ENCODE measurements at regions not wholly inside any gene's neighbourhood (a gene's known extent, or its start where the extent isn't known, plus 50 kb on each side); places are given as distances from the start of the nearest gene placed in this dataset.

DNA sequence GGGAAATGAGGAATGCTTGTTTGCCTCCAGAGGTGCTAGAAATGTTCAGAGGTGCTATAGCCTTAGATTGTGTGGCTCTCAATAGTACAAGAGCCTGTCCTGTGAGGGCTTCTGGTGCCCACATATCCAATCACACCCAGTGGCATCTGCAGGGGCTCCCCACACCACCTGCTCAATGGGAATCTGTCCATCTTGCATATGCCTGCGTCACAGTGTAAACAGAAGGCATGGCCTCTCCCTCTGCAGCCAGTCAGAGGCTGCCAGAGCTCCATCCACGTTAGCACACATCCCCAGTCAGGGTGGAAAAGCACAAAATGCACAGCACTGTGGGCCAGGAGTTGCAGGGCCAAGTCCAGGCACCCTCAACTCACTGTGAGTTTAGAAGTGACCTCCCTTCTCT lies 113.6 kb upstream of the GRIK3 start:
- no peak for DNase-seq (ENCODE audit: low spot score)
- TF ChIP-seq, protein P1, sequence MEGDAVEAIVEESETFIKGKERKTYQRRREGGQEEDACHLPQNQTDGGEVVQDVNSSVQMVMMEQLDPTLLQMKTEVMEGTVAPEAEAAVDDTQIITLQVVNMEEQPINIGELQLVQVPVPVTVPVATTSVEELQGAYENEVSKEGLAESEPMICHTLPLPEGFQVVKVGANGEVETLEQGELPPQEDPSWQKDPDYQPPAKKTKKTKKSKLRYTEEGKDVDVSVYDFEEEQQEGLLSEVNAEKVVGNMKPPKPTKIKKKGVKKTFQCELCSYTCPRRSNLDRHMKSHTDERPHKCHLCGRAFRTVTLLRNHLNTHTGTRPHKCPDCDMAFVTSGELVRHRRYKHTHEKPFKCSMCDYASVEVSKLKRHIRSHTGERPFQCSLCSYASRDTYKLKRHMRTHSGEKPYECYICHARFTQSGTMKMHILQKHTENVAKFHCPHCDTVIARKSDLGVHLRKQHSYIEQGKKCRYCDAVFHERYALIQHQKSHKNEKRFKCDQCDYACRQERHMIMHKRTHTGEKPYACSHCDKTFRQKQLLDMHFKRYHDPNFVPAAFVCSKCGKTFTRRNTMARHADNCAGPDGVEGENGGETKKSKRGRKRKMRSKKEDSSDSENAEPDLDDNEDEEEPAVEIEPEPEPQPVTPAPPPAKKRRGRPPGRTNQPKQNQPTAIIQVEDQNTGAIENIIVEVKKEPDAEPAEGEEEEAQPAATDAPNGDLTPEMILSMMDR (IDR thresholded peaks at IDR 0.05; ENCODE audit: borderline replicate concordance, control extremely low read depth, extremely low read depth, insufficient read depth, missing control alignments), result no peak
- in situ Hi-C loops (cut with MboI; ENCODE audit: low sequenced_read_pairs, unreplicated experiment), result no loop called here

DNA sequence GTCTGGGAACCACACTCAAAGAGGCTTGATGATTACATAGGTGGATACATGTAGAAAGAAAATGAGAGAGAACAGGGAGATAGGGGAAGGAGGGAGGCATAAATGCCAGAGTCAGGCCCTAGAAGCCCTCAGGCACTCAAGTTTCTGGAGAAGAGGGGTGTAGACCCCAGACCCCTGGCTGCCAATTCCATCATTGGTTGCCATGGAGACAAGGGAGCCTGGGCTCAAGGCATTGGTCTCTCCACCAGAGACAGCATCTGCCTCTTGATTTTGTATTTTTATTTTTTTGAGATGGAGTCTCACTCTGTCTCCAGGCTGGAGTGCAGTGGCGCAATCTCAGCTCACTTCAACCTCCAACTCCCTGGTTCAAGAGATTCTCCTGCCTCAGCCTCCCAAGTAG lies 114.3 kb upstream of the GRIK3 start:
- in situ Hi-C loops (cut with MboI; ENCODE audit: low sequenced_read_pairs, unreplicated experiment), result no loop called here
- TF ChIP-seq, protein P1 (IDR thresholded peaks at IDR 0.05; ENCODE audit: borderline replicate concordance, control extremely low read depth, extremely low read depth, insufficient read depth, missing control alignments), result no peak
- DNase-seq (ENCODE audit: low spot score), result no peak

DNA sequence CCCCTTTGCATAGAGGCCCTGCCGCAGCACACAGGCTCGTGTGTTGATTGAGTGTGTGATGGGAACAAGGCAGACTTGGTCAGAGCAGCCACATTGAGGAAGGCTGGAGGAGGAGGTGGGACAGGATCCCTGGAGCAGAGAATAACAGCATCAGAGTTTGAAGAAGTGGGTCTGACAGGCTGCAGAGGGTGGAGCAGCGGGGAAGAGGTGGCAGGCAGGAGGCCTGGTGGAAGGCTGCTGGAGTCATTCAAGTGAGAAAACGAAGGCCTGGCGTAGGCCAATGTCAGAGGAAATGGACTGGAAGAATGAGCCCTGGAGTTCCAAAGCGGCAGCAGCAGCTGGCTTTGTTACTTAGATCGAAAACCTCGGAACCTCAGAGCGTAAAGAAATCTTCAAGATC lies 115.0 kb upstream of the GRIK3 start:
- TF ChIP-seq, protein P1 (IDR thresholded peaks at IDR 0.05; ENCODE audit: borderline replicate concordance, control extremely low read depth, extremely low read depth, insufficient read depth, missing control alignments), result no peak
- in situ Hi-C loops (cut with MboI; ENCODE audit: low sequenced_read_pairs, unreplicated experiment), result no loop called here
- DNase-seq (ENCODE audit: low spot score), result no peak

DNA sequence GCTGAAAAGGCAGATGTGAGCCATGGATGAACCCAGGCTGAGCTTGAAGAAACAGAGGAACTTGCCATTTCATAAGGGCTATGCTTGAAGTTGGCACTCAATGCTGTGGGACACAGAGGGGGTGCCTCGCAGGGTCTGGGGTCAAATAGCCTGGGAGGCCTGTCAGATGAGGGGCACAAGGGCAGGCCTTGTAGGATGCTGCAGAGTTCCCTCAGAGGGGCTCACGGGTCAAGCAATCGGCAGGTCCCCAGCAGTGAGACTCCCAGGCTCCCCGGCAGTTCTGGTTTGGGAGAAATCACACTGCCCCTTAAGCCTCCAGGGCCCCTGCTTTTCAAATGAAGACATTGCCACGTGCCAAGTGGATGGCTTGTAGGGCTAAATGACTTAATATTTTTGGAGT lies 116.7 kb upstream of the GRIK3 start:
- TF ChIP-seq, protein P1 (IDR thresholded peaks at IDR 0.05; ENCODE audit: borderline replicate concordance, control extremely low read depth, extremely low read depth, insufficient read depth, missing control alignments), result no peak
- in situ Hi-C loops (cut with MboI; ENCODE audit: low sequenced_read_pairs, unreplicated experiment), result no loop called here
- DNase-seq (ENCODE audit: low spot score), result no peak

DNA sequence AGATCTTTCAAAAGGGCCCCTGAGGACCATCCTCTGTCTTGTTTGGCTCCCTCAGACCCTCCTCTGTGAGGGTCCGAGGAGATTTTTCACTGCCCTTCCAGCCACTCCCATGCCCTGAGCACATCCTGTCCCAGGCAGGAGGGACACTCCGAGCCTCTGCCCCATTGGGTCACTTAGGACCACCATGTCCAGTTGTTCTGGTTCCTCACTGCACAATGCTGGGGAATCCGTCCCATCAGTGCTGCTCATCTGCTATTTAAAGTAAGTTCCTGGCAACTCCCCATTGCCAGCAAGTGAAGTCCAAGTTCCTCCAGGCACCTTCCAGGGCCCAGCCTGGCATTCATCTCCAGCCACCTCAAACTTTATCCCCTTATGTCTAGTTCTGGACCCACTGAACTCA lies 117.5 kb upstream of the GRIK3 start:
- in situ Hi-C loops (cut with MboI; ENCODE audit: low sequenced_read_pairs, unreplicated experiment), result no loop called here
- DNase-seq (ENCODE audit: low spot score), result no peak

DNA sequence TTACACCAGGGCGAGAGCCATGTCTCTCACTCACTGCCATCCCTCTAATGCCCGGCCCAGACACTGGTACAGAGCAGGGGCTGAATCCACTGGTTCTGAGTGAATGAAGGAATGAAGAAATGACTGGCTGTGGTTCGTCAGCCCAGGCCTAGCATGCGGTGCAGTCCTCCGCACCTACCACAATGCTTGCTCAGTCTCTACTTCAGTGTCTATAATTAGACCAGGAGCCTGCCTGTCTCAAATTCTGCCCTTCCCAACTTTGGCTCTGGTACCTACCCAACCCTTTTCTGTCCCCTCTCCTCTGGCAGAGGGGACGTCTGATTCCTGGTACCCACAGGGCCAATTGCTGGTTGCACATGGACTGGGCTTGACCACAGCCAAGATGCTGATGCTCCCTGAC lies 118.2 kb upstream of the GRIK3 start:
- in situ Hi-C loops (cut with MboI; ENCODE audit: low sequenced_read_pairs, unreplicated experiment), result no loop called here
- DNase-seq (ENCODE audit: low spot score), result no peak
- TF ChIP-seq, protein P1 (IDR thresholded peaks at IDR 0.05; ENCODE audit: borderline replicate concordance, control extremely low read depth, extremely low read depth, insufficient read depth, missing control alignments), result no peak

More for the DNA sequence above, 117.5 kb upstream of the GRIK3 start:
- TF ChIP-seq, protein P1 (IDR thresholded peaks at IDR 0.05; ENCODE audit: borderline replicate concordance, control extremely low read depth, extremely low read depth, insufficient read depth, missing control alignments), result no peak

Data from GM13976 (cell line).